DND-41 (cell line): ENCODE measurements at regions not wholly inside any gene's neighbourhood (a gene's known extent, or its start where the extent isn't known, plus 50 kb on each side); places are given as distances from the start of the nearest gene placed in this dataset.

Source experiments
- ATAC-seq: fragments of 200-7000 bp; cut with Tn5 transposase; 3 replicates; pipeline ENCODE4 v1.9.1; 2021; ENCODE audit warnings: low read depth; ENCODE audit not compliant: insufficient read depth
- DNase-seq: peaks from one replicate; pipeline ENCODE4 v3.0.0-alpha.2; 2020
- H2AFZ ChIP-seq: 2 replicates; pipeline ENCODE4 v1.6.0; 2012; ENCODE audit warnings: low read depth, low read length
- H3K27ac ChIP-seq: 2 replicates; pipeline ENCODE4 v1.5.1; 2012; ENCODE audit warnings: low read length, inconsistent platforms
- H3K27me3 ChIP-seq: fragments of 200-600 bp; sonication (generic); 2 replicates; pipeline ENCODE4 v1.6.0; 2012; ENCODE audit warnings: low read length, mild to moderate bottlenecking, inconsistent platforms; ENCODE audit not compliant: insufficient read depth, poor library complexity
- H3K36me3 ChIP-seq: 2 replicates; pipeline ENCODE4 v1.5.1; 2012; ENCODE audit warnings: low read length, inconsistent platforms; ENCODE audit not compliant: insufficient read depth
- H3K4me1 ChIP-seq: 2 replicates; pipeline ENCODE4 v1.5.1; 2012; ENCODE audit warnings: mild to moderate bottlenecking, low read length; ENCODE audit not compliant: insufficient read depth
- H3K4me2 ChIP-seq: 2 replicates; pipeline ENCODE4 v1.6.0; 2012; ENCODE audit warnings: mild to moderate bottlenecking, moderate library complexity, low read length, inconsistent platforms; ENCODE audit not compliant: insufficient read depth
- H3K4me3 ChIP-seq, 2 experiments: fragments of 200-600 bp in 1 of 2; shearing (Covaris generic) in 1 of 2; 2 replicates each; pipeline ENCODE4 v1.5.1; 2012 to 2016; ENCODE audit warnings: inconsistent platforms in 2 of 2, low read length in 2 of 2, mild to moderate bottlenecking in 2 of 2, low read depth in 1 of 2, moderate library complexity in 1 of 2
- H3K79me2 ChIP-seq: 2 replicates; pipeline ENCODE4 v1.6.0; 2012; ENCODE audit warnings: low read length, inconsistent platforms; ENCODE audit not compliant: insufficient read depth
- H3K9ac ChIP-seq: 2 replicates; pipeline ENCODE4 v1.6.0; 2012; ENCODE audit warnings: low read depth, mild to moderate bottlenecking, inconsistent platforms, low read length, moderate library complexity
- H3K9me3 ChIP-seq: 2 replicates; pipeline ENCODE4 v1.5.1; 2012; ENCODE audit warnings: low read length, moderate library complexity, mild to moderate bottlenecking, inconsistent platforms; ENCODE audit not compliant: insufficient read depth, severe bottlenecking
- H4K20me1 ChIP-seq: 2 replicates; pipeline ENCODE4 v1.6.0; 2012; ENCODE audit warnings: low read length; ENCODE audit not compliant: insufficient read depth
- CTCF ChIP-seq: IDR thresholded peaks from 2 replicates; pipeline ENCODE4 v1.5.1; 2012; ENCODE audit warnings: borderline replicate concordance, low read length, moderate library complexity, mild to moderate bottlenecking; ENCODE audit not compliant: poor library complexity, severe bottlenecking; ENCODE audit errors: extremely low read depth
- EZH2 ChIP-seq: IDR thresholded peaks from 3 replicates; pipeline ENCODE4 v1.6.1; 2012; ENCODE audit warnings: borderline replicate concordance, low read depth, mild to moderate bottlenecking, moderate library complexity, low read length, inconsistent platforms; ENCODE audit not compliant: severe bottlenecking

GRCh38 chr16:86431540-86431939 is 78.8 kb upstream of the FOXF1 start:
- no peak for ATAC-seq

GRCh38 chr16:86432048-86432447 is 78.3 kb upstream of the FOXF1 start:
- H3K4me2 ChIP-seq: no peak overlapping the region
- H3K4me1 ChIP-seq: no peaks in the 10 kb centered on the region
- DNase-seq (no peak), ATAC-seq (no peak)
- no peaks in the 10 kb centered on the region for H3K9me3 ChIP-seq
- no peaks in the 10 kb centered on the region for H3K79me2 ChIP-seq
- no peaks in the 10 kb centered on the region; the same call in 1 of the 2 replicates for H4K20me1 ChIP-seq
- no peak overlapping the region for H3K27ac ChIP-seq
- no peak overlapping the region for H3K9ac ChIP-seq
- H2AFZ ChIP-seq: no peak overlapping the region
- TF ChIP-seq CTCF: no peak
- no peak for TF ChIP-seq EZH2
- H3K36me3 ChIP-seq: no peaks in the 10 kb centered on the region
- no peak overlapping the region for H3K4me3 ChIP-seq
- peaks cover 3% of the 10 kb centered on the region for H3K27me3 ChIP-seq

More at GRCh38 chr16:86431540-86431939, 78.8 kb upstream of the FOXF1 start:
- Histone ChIP-seq H3K36me3 (no peaks in the 10 kb centered on the region), H3K9ac (no peak overlapping the region), H3K4me2 (no peak overlapping the region), H3K9me3 (no peaks in the 10 kb centered on the region), H3K27ac (no peak overlapping the region), H4K20me1 (no peaks in the 10 kb centered on the region; the same call in 1 of the 2 replicates), H2AFZ (no peak overlapping the region), H3K79me2 (no peaks in the 10 kb centered on the region), H3K4me1 (no peaks in the 10 kb centered on the region), H3K4me3 (no peak overlapping the region), H3K27me3 (peaks cover 3% of the 10 kb centered on the region)
- DNase-seq: no peak
- TF ChIP-seq EZH2 (no peak), CTCF (no peak)

- ATAC-seq (no peak), DNase-seq (no peak)
- H3K79me2 ChIP-seq: no peaks in the 10 kb centered on the region
- H3K4me2 ChIP-seq: no peak overlapping the region
- H3K4me1 ChIP-seq: no peaks in the 10 kb centered on the region
- H3K9me3 ChIP-seq: no peaks in the 10 kb centered on the region
- no peak overlapping the region for H3K9ac ChIP-seq
- no peaks in the 10 kb centered on the region for H3K36me3 ChIP-seq
- H2AFZ ChIP-seq: no peak overlapping the region
- no peaks in the 10 kb centered on the region for H3K27me3 ChIP-seq
- TF ChIP-seq EZH2 (no peak), CTCF (no peak)
- H3K27ac ChIP-seq: no peak overlapping the region
- H3K4me3 ChIP-seq: no peak overlapping the region
- H4K20me1 ChIP-seq: no peaks in the 10 kb centered on the region; the same call in 1 of the 2 replicates
These were observed 77.6 kb upstream of the FOXF1 start for GRCh38 chr16:86432691-86433090.
